ENCODE measurements at regions not wholly inside any gene's neighbourhood (a gene's known extent, or its start where the extent isn't known, plus 50 kb on each side); places are given as distances from the start of the nearest gene placed in this dataset.

- DNase-seq (ENCODE audit: low read depth) = no peak
- no peak overlapping the region for H3K4me3 ChIP-seq (ENCODE audit: low read depth, low read length)
- TF ChIP-seq, protein P1, sequence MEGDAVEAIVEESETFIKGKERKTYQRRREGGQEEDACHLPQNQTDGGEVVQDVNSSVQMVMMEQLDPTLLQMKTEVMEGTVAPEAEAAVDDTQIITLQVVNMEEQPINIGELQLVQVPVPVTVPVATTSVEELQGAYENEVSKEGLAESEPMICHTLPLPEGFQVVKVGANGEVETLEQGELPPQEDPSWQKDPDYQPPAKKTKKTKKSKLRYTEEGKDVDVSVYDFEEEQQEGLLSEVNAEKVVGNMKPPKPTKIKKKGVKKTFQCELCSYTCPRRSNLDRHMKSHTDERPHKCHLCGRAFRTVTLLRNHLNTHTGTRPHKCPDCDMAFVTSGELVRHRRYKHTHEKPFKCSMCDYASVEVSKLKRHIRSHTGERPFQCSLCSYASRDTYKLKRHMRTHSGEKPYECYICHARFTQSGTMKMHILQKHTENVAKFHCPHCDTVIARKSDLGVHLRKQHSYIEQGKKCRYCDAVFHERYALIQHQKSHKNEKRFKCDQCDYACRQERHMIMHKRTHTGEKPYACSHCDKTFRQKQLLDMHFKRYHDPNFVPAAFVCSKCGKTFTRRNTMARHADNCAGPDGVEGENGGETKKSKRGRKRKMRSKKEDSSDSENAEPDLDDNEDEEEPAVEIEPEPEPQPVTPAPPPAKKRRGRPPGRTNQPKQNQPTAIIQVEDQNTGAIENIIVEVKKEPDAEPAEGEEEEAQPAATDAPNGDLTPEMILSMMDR (conservative IDR thresholded peaks at IDR 0.05; ENCODE audit: low read depth, low read length) = no peak
Measured at GRCh38 chr14:104320611-104321086, 182.3 kb downstream of the KIF26A start.

GRCh38 chr14:104321088-104321801 is 182.9 kb downstream of the KIF26A start:
- DNase-seq (ENCODE audit: low read depth) = no peak
- H3K4me3 ChIP-seq (ENCODE audit: low read depth, low read length) = no peak overlapping the region
- TF ChIP-seq, protein P1 (conservative IDR thresholded peaks at IDR 0.05; ENCODE audit: low read depth, low read length) = no peak

DNA sequence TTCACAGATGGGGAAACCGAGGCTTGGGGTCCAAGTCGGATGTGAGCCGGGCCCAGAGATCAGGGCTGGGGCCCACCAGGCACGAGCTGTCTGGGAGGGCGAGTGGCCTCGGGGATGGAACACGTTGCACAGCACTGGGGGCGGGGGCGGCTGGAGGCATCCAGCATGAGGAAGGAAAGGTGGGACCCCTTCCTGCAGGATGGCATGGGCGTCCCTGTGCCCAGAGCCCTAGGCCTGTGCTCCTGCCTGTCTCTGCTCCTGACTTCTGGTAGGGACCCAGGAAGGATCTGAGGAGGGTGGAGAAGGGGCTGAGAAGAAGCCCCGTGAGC is 183.4 kb downstream of the KIF26A start:
- TF ChIP-seq, protein P1 (conservative IDR thresholded peaks at IDR 0.05; ENCODE audit: low read depth, low read length) = no peak
- H3K4me3 ChIP-seq (ENCODE audit: low read depth, low read length) = no peak overlapping the region
- no peak for DNase-seq (ENCODE audit: low read depth)

DNA sequence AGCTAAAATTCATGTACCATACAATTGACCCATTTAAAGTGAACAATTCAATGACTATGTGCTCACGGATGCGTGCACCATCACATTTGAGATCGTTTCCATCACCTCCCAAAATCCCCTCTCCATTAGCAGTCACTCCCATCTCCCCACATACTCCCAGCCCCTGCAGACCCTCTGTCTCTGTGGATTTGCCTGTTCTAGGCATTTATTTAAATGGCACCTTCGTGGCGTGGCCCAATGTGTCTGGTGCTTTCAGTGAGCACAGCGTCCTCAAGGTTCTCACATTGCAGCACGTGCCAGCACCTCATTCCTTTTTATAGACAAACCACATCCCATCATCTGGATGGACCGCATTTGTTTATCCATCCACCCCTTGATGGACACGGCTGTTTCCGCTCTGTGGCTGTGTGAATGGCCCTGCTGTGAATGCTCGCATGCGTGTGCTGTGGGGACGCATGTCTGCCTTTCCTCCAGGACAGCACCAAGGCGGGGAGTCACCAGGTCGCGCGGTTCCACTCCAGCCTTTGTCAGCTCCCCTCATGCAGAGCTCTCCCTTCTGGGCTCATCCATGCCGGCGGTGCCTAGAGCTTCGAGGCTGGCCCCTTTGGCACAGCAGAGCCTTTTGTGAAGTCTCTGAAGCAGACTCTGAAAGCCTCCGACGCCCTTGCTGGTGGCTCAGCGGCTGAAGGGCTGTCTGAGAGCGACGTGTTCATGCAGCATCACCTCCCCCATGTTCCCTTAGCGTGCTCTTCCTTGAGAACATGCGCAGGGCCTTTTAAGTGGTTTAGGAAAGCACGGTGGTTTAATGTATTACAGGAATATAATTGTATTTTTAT is 184.4 kb downstream of the KIF26A start:
- H3K4me3 ChIP-seq (ENCODE audit: low read depth, low read length) = no peak overlapping the region
- TF ChIP-seq, protein P1 (conservative IDR thresholded peaks at IDR 0.05; ENCODE audit: low read depth, low read length) = no peak
- no peak for DNase-seq (ENCODE audit: low read depth)

GRCh38 chr14:104323551-104324175 is 185.3 kb downstream of the KIF26A start:
- no peak for DNase-seq (ENCODE audit: low read depth)
- no peak overlapping the region for H3K4me3 ChIP-seq (ENCODE audit: low read depth, low read length)
- TF ChIP-seq, protein P1 (conservative IDR thresholded peaks at IDR 0.05; ENCODE audit: low read depth, low read length) = no peak

DNA sequence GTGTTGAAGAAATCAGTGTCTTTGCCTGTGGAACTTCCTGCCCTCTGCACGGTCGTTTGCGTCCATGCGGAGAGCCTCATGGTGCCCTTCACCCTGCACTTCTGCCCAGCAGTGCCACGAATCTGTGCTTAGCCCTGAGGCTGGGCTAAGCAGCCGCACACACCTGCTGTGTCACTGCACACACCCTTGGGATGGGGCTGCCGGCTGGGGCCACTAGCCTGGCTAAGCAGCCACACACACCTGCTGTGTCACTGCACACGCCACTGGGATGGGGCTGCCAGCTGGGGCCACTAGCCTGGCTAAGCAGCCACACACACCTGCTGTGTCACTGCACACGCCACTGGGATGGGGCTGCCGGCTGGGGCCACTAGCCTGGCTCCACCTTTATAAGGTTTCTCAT is 188.5 kb downstream of the KIF26A start:
- TF ChIP-seq, protein P1 (conservative IDR thresholded peaks at IDR 0.05; ENCODE audit: low read depth, low read length) = no peak
- no peak for DNase-seq (ENCODE audit: low read depth)
- H3K4me3 ChIP-seq (ENCODE audit: low read depth, low read length) = no peak overlapping the region
